Hematopoietic multipotent progenitor cell treated with erythropoietin and hydrocortisone succinate and interleukin-3 and kit ligand, for 8 days (in vitro differentiated cells): ENCODE measurements at regions not wholly inside any gene's neighbourhood (a gene's known extent, or its start where the extent isn't known, plus 50 kb on each side); places are given as distances from the start of the nearest gene placed in this dataset.

ENCODE experiments used
- DNase-seq: peaks from one replicate; pipeline ENCODE4 v3.0.0-alpha.2; 2015

DNA sequence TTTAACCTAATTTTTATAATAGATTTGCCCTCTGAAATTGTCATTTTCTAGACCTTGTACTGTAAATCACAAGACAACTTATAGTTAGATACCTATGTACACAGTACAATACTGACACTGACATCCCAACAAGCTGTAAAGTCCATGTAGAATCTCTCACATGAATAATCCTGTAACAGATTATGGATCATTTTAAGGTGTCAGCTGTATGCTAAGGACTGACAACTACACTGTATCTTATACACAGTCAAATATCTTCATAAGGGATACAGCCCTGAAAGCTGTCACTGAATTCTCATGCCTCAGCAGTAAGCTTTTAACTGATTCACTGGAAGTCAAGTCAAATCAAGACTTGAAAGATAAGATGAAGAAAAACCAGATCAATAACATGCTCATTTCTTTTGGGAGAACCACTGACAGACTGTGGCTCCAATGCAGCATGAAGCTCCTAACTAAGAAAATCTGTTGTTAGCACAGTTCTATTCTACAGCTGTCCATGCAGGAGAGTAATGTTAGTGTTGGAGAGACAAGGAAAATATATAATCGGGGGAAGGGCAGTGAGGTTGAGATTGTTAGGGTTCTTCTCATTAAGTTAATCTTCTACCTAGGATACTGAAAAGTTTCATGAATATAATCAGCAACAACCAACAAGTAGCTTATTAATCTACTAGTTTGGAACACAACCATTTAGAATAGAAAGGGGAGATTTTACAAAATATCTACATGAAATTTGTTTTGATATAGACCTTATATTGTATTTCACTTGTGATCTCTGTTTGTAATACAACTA is 612.0 kb downstream of the PCDH18 start:
- no peak for DNase-seq

DNA sequence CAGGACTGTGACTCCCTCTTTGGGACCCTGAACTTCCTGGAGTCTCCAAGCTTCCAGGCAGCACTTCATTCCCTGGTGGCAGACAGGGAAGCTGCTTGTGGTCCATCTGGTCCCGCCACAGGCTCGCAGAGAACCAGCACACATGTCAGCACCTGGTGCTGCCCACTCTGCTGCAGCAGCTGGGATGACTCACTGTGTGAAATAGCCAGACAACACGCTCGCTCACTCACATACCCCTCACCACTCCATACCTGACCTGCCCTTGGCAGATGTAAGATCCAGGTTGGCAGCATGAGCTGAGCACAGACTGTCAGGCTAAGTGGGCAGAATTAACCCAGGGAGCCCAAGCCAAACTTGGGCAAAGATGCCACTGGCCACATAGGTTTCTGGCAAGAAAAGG is 613.5 kb downstream of the PCDH18 start:
- no peak for DNase-seq

DNA sequence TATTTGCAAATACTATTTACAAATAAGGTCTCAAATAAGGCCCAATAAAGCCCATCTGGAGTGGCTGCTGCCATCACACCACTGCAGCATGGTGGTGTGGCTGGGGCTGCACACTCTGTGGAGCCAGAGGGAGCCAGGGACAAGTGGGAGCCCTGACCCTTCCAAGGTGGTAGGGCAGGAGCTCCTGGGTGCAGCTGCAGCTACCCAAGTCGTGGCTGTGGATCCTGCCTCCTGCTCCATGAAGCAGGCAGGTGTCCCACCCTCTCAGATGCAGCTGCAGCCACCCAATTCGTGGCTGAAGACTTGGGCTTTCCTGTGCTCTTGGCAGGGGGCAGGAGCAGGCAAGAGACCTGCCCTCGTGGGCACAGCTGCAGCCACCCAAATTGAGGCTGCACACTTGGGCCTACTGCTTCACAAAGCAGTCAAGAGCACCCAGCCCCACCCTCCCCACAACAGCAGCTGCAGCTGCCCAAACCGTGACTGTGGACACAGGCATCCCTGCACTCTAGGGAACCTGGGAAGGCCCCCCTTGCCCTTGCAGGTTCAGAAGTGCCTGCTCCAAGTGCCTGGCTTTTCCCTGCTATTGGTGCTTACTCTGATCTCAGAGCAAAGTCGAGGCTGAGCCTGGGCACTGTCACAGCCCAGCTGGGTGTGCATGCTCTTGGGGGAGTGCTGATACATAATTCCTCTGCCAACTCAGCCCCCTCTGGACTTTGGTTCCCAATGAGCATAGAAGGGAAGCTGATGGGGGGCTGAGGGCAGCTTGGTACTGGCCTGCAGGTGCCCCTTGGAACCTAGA is 614.8 kb downstream of the PCDH18 start:
- DNase-seq = no peak

DNA sequence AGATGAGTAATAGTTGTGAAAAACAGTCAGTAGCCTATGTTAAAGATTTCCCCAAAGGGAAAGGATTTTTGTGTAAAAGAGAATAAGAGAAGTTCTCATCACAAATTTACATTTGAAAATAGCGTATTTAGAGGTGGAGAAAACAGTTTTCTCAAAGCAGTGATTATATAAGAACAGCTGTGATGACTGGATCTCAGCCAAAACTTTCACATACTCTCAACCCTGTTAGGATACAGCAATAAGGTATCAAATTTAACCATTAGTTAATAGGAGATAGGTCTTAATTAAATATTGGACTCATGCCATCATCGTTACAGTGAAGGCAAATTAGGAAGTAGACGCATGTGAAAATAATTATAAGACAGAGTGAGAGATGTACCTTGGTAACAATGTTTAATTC is 622.7 kb downstream of the PCDH18 start:
- DNase-seq = no peak

DNA sequence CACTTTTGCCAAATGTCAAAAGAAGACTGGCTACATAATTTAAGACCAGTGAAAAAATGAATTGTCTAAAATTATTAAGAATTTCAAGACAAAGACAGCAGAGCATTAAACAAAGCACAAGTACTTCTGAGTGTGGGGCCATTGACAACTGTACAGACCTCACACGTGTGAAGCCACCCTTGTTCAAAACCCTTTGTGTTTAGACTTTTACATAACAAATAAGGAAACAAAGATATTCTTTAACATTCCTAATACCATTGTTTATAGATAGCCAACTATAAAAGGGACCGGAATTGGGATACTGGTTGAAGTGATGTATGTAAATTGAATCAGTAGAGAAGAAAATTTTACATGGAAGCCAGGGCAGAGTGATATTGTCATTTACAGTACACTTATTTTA is 624.2 kb downstream of the PCDH18 start:
- DNase-seq = no peak

DNA sequence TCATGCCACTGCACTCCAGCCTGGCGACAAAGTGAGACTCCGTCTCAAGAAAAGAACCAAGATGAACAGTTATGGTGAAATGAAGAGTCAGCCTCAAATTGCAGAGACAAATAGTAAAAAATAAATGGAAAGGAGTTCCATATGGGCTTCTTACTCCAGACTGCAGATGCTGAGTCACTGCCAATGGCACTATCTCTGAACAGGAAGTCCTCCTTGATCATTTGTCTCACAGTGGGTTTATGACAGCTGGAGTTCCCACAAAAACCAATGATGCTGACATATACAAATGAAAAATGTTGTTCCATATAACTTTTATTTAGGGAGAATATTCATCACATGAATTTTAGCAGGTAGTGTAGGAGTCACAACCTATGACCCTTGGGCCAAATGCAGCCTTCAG is 631.6 kb downstream of the PCDH18 start:
- DNase-seq = peak; percentile 36

DNA sequence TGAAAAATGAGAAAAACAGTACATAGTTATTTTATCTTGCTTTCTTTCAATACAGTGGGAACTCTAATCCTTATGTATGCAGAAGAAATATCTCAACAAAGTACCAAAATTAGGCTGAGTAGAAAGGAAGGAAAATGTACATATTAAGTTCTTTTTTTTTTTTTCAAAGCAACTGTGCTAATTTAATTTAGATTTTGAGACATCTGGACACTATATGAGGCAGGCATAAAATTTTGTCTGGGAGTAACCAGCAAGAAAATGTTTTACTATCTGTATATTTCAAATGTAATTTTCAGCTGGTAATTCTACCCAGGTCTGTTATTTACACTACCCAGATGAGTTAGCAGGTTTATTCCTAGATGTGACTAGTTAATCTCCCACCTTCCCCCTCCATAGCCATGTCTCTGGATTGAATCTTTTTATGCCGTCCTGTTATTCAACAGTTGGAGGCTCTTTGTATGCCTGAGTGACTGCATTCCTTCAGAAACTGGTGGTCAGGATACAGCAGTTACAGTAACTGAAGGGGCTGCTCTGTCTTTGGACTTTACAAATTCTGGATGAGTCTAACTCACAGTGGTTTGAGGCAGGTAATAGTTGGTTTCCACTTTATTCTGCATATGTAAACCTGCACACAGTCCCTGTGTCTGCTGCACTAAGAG is 633.6 kb downstream of the PCDH18 start:
- no peak for DNase-seq

DNA sequence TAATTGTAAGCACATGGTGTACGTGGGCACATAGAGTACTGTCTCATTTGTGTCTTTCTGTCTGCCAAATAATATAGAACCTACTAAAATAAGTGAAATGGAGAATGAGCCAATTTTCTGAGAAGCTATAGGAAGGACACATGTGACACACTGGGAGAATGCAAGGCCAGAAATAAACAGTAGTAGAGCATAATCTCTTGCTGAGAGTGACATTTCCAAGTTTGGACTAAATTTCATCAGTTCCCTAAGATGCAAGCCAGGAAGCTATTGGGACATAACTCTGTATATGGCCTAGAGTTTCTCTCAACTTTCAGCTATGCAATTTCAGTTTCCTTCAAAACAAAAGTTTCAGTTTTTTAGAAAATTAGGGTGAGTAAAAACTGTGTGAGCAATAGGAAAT is 638.7 kb downstream of the PCDH18 start:
- DNase-seq = no peak

DNA sequence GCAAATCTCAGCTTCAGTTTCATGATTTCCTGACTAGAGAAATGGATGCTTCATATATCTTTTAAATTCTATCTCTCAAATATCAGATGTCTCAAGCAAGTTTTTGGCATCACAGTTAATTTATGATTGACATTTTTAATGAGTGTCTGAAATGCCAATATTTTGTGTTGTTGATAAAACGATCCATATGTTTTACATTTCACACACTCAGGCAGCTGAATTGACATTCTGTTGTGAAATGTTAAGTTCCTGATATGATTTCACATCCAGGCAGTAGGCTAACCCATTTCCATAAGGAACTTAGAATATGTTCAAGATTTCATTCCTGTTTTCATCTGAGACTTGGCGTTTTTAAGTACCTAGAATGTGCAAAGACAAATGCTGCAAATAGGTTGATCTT is 650.6 kb downstream of the PCDH18 start:
- no peak for DNase-seq

DNA sequence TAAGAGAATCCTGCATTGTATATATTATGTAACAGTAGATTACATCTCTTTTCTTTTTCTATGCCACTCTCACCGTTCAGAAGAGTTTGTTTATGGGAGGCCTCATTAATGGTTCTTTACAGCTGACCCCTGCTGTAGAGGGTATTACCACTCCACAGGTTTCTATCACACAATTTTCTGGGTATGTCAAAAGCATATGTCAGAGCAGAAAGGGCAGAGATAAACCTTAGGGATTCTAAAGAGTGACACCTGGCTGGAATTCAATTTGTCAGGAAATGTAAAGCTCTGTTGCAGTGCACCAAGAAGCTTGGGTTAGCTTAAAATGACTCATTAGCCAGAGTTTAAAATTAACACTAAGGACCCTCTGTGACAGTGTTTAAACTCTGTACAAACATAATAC is 658.7 kb downstream of the PCDH18 start:
- DNase-seq = no peak

DNA sequence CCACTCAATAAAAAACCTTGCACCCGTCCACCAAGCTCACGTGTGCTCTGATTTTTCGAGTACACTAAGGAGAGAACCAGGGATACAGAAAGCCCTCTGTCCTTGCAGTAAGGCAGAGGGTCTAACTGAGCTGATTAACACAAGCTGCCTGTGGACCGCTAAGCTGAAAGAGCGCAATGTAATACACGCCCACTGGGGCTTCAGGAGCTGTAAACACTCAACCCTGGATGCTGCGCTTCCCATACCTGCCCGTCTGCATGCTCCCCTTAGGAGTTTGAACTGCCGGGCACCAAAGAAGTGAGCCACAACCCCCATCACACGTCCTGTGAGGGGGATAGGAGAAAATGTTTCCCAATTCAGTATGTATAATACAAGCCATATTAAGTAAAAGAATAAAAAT is 664.8 kb downstream of the PCDH18 start:
- DNase-seq = no peak

DNA sequence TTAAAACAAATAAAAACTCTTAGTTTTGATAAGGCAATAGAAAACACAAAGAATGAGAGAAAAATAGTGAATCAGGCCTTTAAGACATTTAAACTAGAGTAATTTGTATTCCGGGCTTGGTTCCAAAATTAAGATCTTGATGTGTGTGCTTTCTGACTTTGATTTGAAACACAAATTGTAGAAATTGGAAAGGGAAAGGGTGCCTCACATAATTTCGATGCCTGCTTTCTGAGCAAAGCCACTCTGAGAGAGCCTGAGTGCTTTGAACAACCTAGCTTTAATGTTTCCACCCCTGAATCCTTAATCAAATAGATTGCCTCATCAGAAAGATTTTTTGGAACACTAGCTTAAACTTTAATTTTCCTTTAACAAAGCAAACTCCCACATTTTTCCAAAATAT is 666.8 kb downstream of the PCDH18 start:
- no peak for DNase-seq

DNA sequence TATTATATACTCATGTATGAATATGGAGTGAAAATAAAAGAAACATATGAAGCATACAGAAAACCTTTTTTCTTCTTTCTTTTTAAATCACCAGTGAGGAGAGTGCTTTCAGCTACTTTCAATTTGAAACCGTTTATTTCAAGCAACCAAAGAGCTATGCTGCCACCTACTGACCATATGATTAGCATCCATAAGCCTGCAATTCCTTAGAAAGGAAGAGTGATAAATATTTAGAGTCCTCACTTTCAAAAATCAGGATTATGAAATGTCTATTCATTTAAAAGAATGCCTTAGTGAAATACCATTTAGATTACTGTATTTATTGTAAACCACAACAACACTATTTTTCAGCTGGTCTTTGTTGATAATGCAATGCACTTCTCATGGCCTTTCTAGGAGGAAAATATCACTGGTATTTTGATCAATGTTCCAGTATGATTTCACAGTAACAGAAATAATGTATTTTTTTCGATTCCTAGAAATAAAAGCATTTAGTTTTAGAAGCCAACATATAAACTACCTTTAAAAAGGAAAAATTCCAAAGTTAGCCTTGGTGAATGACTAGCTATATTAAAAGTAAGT is 667.6 kb downstream of the PCDH18 start:
- peak; percentile 74 for DNase-seq

DNA sequence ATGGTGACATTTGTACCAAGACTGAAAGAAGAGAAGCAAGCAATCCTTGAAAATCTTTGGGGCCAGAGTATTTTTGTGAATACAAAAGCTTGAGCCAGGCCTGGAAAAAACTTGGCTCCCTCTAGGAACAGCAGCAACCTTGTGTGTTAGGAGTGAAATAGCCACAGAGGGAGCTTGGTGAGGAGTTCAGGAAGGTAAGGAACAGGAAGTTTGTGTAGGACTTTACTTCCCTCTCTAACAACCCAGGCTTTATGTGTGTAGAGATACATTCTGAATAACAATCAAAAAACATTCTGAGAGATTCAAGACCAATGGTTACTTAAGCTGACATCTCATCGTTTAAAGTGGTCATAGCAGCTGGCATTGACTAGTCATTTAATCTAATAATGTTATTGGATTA is 668.5 kb downstream of the PCDH18 start:
- DNase-seq = no peak

DNA sequence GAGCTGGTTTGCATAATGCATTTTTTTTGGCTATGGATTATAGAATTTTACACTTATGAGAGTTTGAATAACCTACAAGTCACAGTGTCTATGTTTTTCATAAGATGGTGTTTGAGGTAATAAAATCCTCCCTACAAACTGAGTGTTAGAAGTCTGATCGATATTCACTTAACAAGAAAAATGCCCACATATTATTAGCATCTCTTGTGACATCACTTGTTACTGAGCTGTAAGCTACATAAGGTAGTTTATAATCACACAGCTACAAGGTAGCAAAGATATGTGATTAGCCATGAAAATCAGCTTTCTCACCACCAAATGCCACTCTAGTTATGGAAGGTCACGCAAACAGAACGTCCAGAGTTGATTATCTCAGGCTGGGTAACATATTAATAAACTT is 669.6 kb downstream of the PCDH18 start:
- DNase-seq = no peak

DNA sequence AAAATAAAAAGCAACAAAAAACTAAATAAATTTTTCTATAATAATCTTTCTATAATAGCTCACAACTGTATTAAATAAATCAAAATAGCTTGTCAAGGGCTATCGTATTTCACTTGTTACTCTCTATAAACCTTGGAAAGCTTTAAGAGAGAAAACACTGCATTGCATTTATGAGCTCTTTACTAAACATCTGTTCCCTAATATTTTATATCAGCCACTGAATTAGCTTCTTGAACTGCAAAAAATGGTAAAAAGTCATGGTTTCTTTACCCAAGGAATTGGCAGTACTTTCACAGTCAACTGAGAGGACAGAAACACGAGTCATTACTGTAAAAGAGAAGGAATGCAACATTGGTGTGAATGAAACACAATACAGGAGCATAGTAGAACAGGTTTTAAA is 671.2 kb downstream of the PCDH18 start:
- no peak for DNase-seq

DNA sequence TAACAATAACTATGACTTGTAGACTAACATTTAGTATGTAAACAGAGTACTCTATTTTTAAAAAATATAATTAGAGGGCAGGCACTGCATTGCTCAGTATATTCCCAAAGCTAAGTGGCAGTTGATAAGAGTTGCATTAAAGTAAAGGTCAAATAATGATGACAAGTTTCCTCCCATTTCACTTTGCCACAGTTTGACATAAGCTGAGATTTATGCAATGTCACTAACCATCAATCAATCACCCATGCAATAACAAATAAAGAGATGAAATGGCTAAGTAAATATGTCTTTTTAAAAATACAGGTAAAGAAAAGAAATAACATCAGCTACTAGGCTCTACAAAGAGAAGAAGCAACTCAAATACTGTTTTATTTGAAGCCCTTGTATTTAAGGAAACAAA is 673.4 kb downstream of the PCDH18 start:
- no peak for DNase-seq

DNA sequence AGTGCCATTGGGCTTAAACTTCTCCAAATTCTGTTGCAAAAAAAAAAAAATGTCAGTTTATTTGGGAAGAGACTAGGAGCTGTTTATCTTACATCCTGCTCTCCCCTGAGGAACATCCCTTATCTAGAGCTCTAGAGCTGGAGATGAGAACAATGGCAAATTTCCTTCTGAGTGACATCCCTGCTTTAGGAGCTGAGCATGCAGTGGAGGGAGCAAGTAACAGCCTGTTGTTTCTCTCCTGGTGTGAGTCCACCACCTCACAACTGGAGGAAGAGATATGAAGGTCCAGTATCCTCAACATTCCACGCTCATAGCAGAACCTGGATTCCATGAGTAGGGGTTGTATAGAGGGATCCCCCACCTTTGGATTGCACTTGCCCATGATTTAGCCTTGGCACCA is 676.4 kb downstream of the PCDH18 start:
- DNase-seq = no peak

DNA sequence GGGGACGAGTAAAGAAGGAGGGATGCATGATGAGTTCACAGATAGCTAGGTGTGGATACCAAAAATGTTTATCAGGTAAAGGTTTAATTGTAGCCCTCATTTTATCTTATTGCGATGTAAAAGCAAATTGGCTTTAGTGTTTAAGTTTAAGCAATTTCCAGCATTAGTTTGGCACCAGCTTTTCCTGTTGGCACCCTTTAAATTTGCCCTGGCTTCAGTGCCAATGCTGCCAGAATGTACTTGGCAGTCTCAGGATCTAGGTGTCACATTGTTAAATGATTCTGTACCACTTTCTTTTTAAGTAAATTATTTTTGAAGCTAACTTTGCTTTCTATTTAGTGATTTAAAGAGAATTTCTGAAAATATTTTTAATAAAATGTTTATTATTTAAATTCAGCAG is 681.8 kb downstream of the PCDH18 start:
- DNase-seq = no peak

DNA sequence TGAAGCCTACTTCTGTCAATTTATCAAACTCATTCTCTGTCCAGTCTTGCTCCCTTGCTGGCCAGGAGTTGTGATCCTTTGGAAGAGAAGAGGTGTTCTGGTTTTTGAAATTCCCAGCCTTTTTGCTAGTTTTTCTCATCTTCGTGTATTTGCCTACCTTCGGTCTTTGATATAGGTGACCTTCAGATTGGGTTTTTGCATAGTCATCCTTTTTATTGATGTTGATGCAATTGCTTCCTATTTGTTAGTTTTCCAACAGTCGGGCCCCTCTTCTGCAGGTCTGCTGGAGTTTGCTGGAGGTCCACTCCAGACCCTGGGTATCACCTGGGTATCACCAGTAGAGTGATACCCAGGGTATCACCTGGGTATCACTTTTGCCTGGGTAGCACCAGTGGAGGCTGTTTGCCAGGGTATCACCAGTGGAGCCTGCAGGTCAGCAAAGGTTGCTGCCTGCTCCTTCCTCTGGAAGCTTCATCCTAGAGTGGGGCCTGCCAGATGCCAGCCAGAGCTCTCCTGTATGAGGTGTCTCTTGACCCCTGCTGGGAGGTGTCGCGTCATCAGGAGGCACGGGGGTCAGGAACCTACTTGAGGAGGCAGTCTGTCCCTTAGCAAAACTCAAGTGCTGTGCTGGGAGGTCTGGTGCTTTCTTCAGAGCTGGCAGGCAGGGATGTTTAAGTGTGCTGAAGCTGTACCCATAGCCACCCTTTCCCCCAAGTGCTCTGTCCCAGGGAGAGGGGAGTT is 684.2 kb downstream of the PCDH18 start:
- DNase-seq = no peak

DNA sequence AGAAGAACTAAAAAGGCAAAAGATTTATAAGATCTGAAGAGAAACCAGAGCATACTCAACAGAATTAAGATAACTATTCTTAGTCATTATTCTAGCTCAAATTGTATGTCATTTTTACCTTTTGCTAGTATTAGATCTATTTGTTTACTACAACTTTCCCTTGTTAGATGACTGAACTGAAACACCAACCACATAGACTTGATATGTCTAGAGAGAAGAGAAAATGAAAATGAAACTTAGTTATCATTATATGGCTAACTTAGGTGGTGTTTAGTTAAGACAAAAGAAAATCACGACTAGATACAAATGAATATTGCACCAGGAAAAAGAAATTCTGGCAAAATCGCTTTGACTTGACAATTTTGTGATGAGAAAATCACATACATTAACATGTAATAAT is 690.8 kb downstream of the PCDH18 start:
- DNase-seq = no peak

DNA sequence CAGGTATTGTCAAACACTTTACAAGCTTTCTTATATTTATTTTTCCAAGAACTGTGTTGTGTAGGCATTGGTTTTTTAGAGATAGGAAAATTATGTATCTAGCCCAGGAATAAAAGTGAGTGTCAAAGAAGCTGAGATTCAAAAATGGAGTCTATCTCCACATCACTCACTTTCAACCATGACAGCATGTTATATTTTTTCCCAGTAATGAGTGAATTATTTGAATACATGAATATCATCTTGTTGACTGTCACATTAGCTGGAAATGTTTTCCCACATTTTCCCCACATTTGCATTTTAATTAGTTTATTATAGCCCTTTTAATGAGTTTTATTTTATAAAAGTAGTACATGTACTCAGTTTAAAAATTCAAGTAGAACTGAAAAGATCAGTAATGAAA is 693.7 kb downstream of the PCDH18 start:
- no peak for DNase-seq

DNA sequence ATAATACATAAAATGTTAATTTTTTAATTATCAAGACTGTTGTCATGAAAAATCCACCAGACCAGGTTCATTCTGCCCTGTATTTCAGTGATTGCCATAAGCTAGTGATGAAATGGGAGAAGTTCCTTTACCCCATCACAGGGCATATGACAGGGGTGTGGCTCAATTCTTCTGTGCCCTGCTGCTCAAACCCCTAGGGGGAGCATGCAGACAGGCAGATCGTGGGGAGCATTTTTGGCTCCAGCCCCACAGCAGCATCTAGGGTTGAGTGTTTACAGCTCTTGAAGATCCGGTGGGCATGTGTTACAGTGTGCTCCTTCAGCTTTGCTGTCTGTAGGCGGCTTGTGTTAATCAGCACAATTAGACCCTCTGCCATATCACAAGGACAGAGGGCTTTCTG is 700.7 kb downstream of the PCDH18 start:
- DNase-seq = peak; percentile 8
